ENCODE measurements at regions not wholly inside any gene's neighbourhood (a gene's known extent, or its start where the extent isn't known, plus 50 kb on each side); places are given as distances from the start of the nearest gene placed in this dataset.

GRCh38 chr16:27736431-27736830 lies 186.5 kb downstream of the KATNIP start:
- Histone ChIP-seq H4K8ac (replicated peaks; ENCODE audit: insufficient read length, low read depth, low read length) (no peak overlapping the region), H3K14ac (ENCODE audit: insufficient read depth, low read length) (no peak overlapping the region), H3K9ac (ENCODE audit: extremely low read depth, insufficient read length, low read length) (no peak overlapping the region), H4K91ac (ENCODE audit: insufficient read length, low read depth, low read length) (no peak overlapping the region), H4K5ac (ENCODE audit: insufficient read length, low read depth, low read length) (no peak overlapping the region), H3K4ac (ENCODE audit: low read depth, low read length) (no peak overlapping the region), H3K23ac (ENCODE audit: insufficient read length, low read depth, low read length) (no peak overlapping the region), H2BK5ac (ENCODE audit: insufficient read length, low read length) (no peak overlapping the region), H3K56ac (ENCODE audit: insufficient read length, low read depth, low read length) (no peak overlapping the region), H3K4me2 (ENCODE audit: insufficient read depth, insufficient read length, low read length) (no peak overlapping the region), H3K9me3 (ENCODE audit: control insufficient read depth, low read depth, low read length) (no peaks in the 10 kb centered on the region), H2AK5ac (ENCODE audit: insufficient read length, low read length) (no peak overlapping the region), H2BK20ac (ENCODE audit: low read depth, low read length, poor library complexity, severe bottlenecking) (no peak overlapping the region), H3K79me1 (ENCODE audit: insufficient read depth, low read depth, low read length, poor library complexity, severe bottlenecking) (no peaks in the 10 kb centered on the region), H2BK12ac (ENCODE audit: insufficient read length, low read depth, low read length) (no peak overlapping the region), H3K27ac (ENCODE audit: insufficient read length, low read depth, low read length) (no peak overlapping the region), H4K20me1 (ENCODE audit: control insufficient read depth, insufficient read depth, insufficient read length) (no peaks in the 10 kb centered on the region), H3K27me3 (ENCODE audit: insufficient read depth, low read length) (no peaks in the 10 kb centered on the region), H2AFZ (ENCODE audit: low read length) (no peak overlapping the region), H2BK120ac (ENCODE audit: low read depth, low read length, poor library complexity, severe bottlenecking) (no peak overlapping the region), H3K18ac (ENCODE audit: insufficient read length, low read depth, low read length) (no peak overlapping the region), H3T11ph (ENCODE audit: low read length) (no peak overlapping the region), H2BK15ac (ENCODE audit: low read depth, low read length) (no peak overlapping the region), H3K23me2 (ENCODE audit: insufficient read length, low read depth, low read length, poor library complexity, severe bottlenecking) (no peaks in the 10 kb centered on the region), H3K79me2 (ENCODE audit: insufficient read depth, low read length) (no peaks in the 10 kb centered on the region), H3K4me1 (ENCODE audit: insufficient read depth, low read length) (no peaks in the 10 kb centered on the region)
- TF ChIP-seq CTCF (conservative IDR thresholded peaks at IDR 0.05), result no peak
- no CpG with 5 or more reads among the region's 6 CpGs for WGBS (ENCODE audit: extremely low coverage, insufficient read length, low lambda C conversion rate)
- Mint-ChIP-seq H3K4me1 (peaks cover 0 to 3% of the 10 kb centered on the region in 2 experiments; a peak in 1 of 4 replicates), H3K9me3 (no peaks in the 10 kb centered on the region), H3K27ac (peak overlapping the region in 1 of 3 experiments; percentile 50; a peak in 1 of 7 replicates), H3K27me3 (ENCODE audit: low read depth) (no peaks in the 10 kb centered on the region; the same call in none of the 2 replicates), H3K4me3 (no peak overlapping the region), H3K36me3 (ENCODE audit: insufficient read depth in 1 of 3, low read depth in 3 of 3) (peaks cover 0 to 8% (median 0%) of the 10 kb centered on the region in 3 experiments; a peak in 2 of 7 replicates)
- no peak for DNase-seq
